ENCODE measurements at regions not wholly inside any gene's neighbourhood (a gene's known extent, or its start where the extent isn't known, plus 50 kb on each side); places are given as distances from the start of the nearest gene placed in this dataset.
"Not testable (repeated sequence)": the region's sequence is repeated elsewhere in the genome, so short reads cannot be mapped to it uniquely, and the experiment has no call there.

DNA sequence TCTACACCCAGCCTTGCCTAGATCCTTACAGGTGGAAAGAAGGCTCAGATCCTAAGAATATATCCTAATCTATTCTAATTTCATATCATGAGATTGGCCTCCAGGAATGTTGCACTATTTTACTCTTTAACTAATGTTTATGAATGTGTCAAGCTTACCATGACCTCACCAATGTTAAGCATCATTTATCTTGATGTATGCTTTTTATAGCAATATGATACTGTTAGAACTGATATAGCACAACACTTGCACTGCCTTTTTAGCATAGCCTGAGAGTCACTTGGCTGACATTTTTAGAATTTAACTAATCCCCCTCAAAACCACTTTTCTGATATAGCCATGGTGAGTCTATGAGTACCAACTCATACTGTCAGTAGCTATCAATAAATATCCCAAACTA is 191.5 kb upstream of the NR2F2 start:
- no peak for DNase-seq

DNA sequence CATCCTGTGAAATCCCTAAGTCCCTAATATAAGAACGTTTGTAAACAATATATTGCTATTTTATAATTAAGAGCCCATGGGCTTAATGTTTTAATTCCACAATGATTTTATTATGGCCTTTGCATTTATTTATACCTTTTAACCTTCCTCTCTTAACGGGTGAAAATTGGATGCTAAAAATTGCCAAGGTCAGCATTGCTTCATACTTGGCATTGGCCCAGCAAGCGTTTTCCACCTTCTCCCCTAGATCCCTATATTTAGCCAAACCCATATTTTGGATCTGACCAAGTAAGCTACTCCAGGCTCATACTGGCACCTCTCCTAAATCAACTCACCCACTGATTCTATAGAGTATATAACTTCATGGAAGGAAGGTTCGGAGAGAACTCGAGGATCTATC is 188.0 kb upstream of the NR2F2 start:
- DNase-seq: no peak

DNA sequence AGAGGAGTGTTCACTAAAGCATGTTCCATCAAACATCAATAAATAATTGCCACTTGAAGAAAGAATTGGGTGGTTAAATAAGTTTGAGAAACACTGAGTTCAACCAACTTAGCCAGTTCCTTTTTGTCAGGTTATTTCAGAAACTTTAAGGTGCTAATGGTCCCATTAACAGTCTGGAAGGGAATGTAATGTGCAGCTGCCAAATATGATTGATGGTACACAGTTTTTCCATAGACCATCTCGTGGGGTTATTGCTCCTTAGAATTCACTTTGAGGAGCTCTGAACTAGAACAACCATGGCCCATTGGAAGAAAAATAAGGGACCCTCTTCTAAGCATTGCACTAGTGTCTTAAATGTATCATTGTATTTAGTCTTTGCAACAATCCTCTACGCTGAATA is 185.8 kb upstream of the NR2F2 start:
- no peak for DNase-seq

DNA sequence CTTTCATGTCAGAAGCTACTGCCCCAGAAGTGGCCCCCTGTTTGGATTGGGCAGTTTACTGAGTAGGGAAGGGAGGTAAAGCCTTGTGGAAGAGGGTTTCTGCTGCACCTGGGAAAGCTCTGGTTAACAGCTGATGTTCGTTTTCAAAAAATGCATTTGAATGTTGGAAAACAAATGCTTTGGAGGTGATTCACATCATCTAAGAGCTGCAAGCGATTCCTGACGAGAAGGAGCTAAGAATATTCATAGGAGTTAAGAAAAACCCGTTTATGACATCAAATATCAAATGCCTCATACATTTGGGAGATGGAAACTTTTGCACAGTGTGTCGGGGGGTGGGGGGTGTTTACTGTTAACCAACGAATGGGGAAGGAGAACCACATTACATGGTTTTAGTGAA is 183.8 kb upstream of the NR2F2 start:
- no peak for DNase-seq

DNA sequence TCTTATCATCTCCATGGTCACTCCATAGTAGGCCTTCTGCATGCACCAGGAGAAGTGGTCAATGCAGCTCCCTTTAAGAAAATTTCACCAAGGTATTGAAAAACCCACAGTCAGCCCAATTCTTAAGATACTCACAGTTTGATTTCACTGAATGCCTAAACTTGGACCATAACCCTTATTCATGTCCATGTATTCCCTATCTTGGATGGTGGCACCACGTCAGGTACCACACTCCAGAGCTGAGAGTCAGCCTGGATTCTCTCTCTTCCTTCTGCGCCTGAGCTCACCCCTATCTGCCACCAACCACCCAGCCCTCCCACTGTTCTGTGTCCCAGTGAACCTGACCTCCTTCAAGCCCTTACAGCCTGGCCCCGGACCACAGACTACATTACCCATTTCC is 183.2 kb upstream of the NR2F2 start:
- no peak for DNase-seq

DNA sequence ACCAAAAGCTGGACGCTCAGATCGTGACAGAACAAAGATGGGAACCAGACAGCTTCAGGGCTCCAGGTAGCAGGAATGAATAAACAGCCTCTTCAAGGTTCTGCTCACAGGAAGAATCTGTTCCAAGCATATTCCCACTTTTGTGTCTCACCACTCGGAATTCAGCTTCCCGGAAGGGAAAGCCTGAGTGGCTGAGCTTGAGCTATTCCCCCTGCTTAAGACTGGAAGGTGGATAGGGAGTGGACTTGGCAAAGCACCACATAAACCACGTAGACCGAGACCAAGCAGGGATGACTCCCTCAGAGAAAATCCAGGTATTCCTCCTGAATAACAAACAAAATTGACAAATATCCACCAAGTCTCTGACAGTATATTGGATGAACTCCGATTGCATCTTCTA is 180.2 kb upstream of the NR2F2 start:
- no peak for DNase-seq

DNA sequence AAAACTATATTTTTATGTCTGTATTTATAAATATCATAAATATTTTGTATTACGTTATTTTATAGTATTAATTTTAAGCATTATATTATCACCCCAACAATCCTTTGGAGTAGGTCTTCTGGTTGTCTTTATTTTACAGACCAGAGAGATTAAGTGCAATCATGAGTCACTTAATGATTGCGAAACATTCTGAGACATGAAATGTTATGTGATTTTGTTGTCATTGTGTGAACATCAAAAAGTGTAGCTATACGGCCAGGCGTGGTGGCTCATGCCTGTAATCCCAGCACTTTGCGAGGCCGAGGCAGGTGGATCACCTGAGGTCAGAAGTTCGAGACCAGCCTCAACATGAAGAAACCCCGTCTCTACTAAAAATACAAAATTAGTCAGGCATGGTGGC is 178.8 kb upstream of the NR2F2 start:
- DNase-seq: not testable (repeated sequence)

DNA sequence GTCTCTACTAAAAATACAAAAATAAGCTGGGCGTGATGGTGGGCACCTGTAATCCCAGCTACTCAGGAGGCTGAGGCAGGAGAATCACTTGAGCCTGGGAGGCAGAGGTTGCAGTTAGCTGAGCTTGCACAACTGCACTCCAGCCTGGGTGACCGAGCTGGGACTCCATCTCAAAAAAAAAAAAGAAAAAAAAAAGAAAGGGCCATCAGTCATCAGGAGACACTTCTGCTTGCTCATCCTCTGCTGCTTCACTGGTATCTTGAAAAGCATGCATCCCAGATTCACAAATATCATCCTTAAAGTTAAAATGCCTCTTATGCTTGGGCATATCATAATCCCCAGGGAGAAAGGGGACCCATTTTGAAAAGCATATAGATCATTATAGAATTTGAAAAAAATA is 176.6 kb upstream of the NR2F2 start:
- no peak for DNase-seq

DNA sequence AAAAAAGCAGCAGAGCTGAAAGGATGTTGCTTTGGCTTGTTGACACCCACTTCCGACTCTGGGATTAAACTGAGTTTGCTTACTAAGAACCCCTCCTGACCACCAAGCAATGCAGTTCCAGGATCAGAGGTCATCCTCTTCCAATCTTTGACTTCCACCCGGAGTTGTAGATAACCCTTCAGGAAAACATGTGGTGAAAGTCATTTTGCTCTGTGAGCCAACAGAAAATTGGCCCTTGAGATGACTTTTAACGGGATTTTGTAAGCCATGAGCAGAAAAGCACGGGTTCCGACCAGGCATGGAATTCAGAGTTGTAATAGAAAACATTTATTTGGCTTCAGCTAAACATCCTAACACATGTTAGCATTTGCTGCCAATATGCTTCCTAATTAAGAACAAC is 171.6 kb upstream of the NR2F2 start:
- no peak for DNase-seq

DNA sequence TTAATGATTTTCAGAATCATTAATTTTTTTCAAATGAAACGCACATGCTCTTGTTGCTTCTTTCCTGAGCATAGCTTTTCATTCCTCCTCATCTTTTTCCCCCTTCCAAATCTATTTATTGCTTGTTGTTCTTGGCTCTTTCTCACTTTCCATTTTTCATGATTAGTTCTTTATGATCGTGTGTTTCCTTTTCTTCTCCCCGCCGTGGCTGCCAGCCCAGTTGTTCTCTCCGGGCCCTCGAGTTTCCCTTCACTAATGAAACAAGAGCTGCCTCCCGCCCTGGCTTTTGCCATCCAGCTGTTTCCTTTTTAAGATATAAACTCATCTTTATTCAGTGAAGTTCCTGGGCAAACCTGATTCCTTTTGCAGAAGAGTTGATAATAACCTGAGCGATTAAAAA is 170.2 kb upstream of the NR2F2 start:
- no peak for DNase-seq

DNA sequence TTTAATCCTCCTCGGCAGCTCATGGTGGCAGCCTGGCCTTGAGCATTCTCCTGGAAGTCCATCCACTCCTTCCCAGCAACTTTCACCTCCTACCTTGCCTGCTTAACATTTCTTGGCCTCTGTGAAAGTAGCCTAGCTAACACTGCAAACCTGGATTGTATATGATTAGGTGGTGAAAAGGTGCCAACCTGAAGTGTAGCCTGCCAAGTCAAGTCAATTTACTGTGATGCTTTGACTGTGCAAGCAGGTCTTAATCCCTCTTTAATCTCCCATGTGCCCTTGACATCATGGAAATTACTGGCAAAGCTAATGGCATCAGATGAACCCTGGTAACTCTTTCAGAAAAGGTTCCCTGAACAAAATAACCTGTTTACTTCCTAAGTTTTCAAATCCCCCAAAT is 169.7 kb upstream of the NR2F2 start:
- DNase-seq: no peak

DNA sequence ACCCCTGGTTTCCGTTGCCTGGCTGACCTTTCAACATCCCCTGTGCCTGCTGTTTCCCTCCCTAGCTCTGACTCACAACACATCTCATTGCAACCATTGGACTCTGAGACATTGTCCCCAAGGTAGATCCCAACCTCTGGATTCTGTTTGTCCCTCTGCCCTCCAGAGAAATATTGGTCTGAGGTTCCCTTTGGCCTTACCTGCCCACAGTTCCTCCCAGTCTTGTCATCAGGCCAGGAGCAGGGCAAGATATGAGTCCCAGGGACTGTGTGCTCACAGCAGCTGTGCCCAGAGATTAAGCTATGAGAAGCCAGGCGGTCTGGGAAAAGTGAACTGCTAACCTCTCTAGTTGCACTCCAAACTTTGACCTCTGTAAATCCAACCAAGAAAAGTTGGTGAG is 168.2 kb upstream of the NR2F2 start:
- no peak for DNase-seq

DNA sequence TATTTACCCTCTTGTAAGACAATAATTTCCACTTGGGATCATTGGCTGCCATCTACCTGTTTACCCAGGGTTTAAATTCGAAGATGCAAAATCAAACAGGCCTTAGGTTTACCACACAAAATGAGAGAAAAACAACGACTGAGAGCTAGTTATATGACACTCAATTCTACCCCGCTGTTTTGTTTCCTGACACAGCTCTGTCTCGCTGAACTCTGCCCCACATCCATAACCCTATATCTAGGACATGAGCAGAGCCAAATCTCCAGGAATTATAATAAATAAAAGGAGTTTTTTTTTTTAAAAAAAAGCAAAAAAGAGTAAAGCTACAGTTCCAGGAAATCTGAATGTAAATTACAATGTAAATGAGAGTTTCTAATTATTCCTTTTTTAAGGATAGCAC is 165.4 kb upstream of the NR2F2 start:
- no peak for DNase-seq

DNA sequence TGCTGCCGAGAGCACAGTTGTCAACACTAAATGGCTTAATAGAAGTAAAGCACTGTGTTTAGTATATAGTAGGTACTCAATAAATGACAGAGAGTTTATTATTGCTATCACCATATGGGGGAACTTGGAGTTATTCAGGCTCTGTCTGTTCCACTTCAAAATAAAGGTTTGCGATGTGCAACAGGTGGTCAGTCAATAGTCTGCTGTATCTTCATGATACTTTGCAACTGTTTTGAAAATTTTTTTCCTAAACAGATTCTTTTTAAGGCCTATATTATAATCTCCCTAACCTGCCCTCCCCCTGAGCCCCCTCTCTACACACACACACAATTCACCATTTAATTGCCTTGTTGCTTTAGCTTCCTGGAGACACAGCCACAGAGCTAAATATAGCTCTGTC is 164.7 kb upstream of the NR2F2 start:
- no peak for DNase-seq

DNA sequence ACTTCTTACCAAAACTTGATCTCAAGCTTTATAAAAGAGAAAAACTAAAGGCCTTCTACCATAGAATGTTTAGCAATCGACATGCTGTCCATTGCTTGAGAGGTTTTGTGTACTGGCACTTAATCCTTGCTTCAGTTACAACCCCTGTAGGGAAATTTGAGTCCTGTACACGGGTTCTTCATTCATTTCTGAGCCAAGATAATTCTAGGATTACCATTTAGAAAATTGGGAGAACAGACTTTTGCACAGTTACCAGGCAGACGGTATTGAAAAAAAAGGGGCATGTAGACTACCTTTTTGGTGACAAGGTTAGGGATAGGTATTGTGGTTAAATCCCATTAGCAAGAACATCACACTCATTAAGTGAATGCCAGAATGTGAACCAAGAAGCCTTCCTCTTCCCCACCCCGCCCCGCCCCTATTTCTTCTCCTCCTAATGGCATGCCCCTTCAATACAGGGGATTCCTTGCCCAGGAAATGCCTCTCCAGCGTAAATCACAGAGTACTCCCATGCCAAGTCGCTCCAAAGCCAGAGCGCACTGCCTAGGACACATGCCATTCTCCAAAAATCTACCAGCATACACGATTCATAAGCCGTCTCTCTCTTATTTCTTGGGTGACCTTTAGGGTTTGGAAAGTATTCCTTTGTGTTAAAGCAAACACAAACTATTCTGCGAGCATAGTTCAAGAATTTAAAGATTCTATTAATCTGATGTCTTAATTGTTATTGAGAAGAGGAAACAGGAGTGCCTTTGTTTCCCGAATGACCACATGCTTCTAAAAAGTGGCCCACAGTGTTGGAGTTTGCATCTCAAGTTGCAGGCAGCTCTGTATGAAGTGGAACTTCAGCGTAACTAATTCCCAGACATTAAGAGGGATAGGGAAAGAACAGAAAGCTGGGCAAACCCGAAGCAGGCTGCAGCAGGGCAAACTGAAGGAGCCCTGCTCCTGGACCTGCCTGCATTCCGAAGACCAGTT is 164.0 kb upstream of the NR2F2 start:
- no peak for DNase-seq

DNA sequence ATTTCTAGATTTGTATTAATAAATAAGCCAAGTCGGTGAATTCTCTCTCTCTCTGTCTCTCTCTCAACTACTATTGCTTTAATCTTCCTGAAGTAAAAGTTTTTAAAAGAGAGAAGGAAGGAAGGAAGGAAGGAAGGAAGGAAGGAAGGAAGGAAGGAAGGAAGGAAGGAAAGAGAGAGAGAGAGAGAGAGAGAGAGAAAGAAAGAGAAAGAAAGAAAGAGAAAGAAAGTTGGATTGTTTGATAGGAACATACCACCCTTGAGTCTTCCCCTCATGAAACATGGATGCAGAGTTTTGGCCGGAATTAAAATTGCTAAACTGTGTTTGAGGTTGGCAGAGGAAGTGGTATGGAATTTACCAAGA is 159.9 kb upstream of the NR2F2 start:
- not testable (repeated sequence) for DNase-seq

DNA sequence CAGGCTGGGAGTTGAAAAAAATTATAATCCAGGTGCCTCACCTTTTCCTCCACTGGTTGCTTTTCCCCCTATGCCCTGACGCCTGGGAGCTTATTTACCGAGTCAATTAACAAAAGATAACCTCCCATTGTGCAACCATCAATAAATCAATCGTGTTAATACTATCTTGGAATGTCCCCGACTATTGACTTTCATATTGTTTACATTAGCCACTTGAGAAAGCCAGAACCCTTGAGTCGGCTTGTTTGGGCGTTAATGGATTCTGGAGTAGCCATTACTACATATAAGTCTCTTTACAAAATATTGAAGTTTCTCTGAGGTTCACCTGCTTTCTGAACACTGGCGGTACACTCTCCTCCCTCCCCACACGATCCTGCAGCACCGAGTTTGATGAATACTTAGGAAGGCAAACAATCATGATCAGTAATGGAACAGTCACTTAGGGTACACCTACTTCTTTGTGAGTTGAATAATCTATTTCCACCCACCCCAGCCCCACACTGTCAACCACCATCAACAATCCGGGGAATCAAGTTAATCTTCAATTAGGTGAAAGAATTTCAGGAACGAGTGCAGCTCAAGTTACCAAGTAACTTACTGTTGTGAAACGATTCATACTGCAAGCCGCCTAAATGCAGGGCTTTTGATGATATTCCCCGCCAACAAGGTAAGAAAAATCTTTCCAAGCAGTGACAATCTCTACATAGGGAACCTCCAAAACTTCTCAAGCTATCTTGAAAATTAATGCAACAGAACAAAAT is 159.3 kb upstream of the NR2F2 start:
- DNase-seq: no peak

DNA sequence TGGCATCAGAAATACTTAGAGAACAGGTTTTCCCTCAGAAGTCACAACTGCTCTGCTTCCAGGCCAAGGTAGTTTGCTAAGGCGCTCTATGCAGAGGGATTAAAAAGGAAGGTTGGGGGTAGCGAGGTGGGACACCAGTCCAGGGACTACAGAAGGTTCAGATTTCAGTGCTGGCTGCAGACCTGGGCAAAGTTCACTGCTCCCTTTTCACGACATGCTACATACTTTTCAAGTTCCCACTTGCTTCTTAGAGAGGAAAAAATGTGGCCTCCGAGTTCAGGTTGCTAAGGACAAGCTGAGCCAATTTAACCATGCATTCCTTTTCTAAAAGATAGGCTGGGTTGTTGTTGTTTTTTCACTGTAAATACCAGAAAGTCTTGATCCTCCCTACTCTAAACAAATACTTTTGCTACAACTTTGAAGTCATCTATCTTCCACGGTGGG is 158.6 kb upstream of the NR2F2 start:
- no peak for DNase-seq

DNA sequence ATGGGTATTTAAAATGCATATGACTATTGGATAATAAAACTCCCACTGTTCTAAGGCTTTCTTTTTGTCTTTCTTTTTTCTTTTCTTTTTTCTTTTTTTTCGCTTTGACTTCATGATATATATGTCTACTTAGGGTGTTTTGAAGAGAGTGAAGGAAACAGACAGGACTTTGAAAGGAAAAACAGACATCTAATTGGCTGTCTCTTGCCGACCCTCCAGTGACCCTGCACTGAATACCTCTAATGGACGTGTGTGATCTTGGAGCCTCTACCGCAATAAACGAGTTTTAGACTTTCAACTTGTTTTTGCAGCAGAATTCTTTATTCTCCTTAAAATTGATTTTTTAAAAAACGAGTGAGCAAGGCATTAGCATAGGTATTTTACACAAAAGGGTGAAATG is 158.1 kb upstream of the NR2F2 start:
- DNase-seq: no peak

DNA sequence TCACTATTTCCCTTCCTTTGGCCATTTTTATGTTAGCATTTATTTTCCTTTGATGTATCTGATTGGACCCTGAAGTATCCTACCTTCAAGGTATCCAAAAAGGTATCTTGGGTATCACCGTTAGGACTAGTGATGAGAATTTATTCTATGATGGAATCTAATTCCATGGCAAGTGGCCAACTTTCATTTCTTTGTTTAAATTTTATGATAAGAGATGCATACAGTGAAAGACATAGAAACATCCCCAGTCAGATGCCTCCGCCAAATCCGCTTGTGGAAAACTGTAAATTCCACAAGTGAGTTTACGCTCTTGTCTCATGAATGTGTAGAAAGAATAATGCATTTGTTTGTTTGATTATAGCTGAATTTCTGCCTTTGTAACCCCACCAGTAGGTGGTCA is 153.7 kb upstream of the NR2F2 start:
- no peak for DNase-seq

DNA sequence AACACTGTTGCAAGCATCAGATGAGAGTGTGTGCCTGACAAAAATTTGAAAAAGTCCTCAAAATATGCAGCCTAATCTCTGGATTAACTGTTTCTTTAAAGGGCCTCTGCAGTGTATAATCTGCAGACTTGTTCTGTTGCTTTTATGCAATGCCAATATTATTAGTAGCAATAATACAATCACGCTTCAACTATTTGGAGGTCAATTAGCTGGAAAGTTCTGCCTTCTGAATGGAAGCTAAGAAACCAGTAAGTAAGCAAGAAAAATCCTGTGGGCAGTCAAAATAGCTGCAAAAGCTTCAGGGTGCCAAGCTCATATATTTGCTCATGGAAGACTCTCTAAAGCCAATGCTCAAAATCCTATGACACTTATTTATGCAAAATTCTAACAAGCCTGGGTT is 153.2 kb upstream of the NR2F2 start:
- DNase-seq: no peak

DNA sequence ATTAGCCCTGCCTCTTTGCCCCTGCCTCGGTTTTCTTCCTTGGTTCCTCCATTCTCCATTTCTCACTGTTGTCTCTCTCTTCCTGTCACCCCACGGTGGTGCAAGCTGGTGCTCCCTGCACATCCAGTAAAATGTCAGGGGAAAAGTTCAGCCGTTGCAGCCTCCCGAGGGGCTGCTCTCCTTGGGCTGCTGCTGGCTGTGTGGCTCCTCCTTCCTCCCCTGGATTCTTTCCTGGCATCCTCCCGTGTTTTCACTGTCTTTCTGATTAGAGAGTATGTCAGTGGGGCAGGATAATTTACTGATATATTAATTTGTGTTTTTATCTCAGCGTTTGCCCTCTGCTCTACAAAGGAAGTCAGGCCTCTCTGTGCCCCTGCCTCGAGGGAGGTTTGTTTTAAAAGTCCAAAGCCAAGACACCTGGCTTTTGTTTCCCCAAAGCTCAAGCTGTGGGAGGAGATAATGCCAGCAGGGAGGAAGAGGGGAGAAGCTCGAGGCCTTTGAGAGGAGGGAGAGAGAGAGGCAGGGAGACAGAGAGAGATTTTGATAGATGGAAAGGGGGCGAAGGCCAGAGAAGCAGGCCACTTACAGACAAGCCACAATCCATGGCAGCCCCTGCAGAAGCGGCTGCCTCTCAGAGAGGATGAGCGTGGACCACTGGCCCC is 150.3 kb upstream of the NR2F2 start:
- DNase-seq: no peak

DNA sequence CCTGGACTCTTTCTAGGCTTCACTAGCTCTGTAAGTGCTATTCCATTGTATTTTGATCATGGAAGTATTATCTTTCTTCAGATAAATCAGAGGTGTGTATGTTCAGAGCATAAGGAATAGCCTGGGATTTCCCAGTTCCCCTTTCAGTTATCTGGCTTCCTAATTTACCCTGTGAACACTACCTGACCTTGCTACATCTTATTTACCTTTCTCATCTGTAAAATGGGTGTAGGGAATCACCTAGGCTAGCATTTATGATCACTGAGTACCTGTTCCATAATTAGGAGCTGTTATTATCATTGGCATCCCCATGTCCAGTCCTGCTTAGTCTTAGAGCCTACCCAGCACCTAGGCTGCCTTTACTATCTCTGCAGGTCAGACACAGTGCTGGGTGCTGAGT is 149.3 kb upstream of the NR2F2 start:
- DNase-seq: no peak

DNA sequence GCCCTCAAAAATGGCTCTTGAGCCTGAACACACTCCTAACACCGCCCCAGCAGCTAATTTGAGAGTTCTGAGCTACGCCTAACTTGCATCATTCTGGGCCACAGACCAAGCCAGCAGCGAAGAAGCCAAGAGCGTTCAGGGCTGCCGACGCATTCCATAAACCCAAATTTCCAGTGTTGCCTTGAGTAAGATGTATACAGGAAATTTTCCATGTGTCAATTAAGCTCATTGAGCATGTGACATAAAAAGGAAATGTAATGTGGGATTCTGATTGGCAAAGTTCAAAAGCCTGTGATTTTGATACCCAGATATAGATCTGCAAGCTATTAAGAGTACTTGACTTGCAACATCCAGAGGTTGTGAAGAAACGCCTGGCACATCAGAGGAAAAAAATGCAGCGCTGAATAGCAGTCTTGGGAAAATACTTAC is 148.6 kb upstream of the NR2F2 start:
- no peak for DNase-seq

All from activated naive CD4-positive, alpha-beta T cell treated with anti-CD3 and anti-CD28 coated beads, Interleukin-2, amount 50 U/mL, for 16 hours (primary cell).